SH-SY5Y (cell line): ENCODE measurements at regions not wholly inside any gene's neighbourhood (a gene's known extent, or its start where the extent isn't known, plus 50 kb on each side); places are given as distances from the start of the nearest gene placed in this dataset.

Experiments
- GATA2 ChIP-seq: IDR thresholded peaks from 2 replicates; pipeline ENCODE4 v1.6.1; 2011; ENCODE audit warnings: mild to moderate bottlenecking, low read depth, low read length
- GATA3 ChIP-seq: IDR thresholded peaks from 2 replicates; pipeline ENCODE4 v1.6.1; 2011; ENCODE audit warnings: low read depth, mild to moderate bottlenecking, low read length, moderate library complexity

GRCh38 chr6:115643762-115644161, 416.9 kb downstream of the FRK start:
- TF ChIP-seq GATA2 (no peak), GATA3 (no peak)

GRCh38 chr6:115634887-115635286, 425.8 kb downstream of the FRK start:
- TF ChIP-seq GATA2 = no peak

- no peak for TF ChIP-seq GATA2
- no peak for TF ChIP-seq GATA3
Measured at GRCh38 chr6:115634131-115634530, 426.6 kb downstream of the FRK start.

- no peak for TF ChIP-seq GATA3
- no peak for TF ChIP-seq GATA2
Measured at GRCh38 chr6:115631028-115631427, 429.7 kb downstream of the FRK start.

- TF ChIP-seq GATA2 (no peak), GATA3 (no peak)
Measured at GRCh38 chr6:115630424-115631024, 430.2 kb downstream of the FRK start.

- TF ChIP-seq GATA3 (no peak), GATA2 (no peak)
Measured at GRCh38 chr6:115629415-115629814, 431.3 kb downstream of the FRK start.

- TF ChIP-seq GATA3 = no peak
- no peak for TF ChIP-seq GATA2
Measured at GRCh38 chr6:115618256-115618655, 442.4 kb downstream of the FRK start.

- TF ChIP-seq GATA2 (no peak), GATA3 (no peak)
Measured at GRCh38 chr6:115617031-115617430, 443.7 kb downstream of the FRK start.

- TF ChIP-seq GATA2 = no peak
- TF ChIP-seq GATA3 = no peak
Measured at GRCh38 chr6:115613488-115613887, 447.2 kb downstream of the FRK start.

- TF ChIP-seq GATA3 (no peak), GATA2 (no peak)
Measured at GRCh38 chr6:115612796-115613479, 447.8 kb downstream of the FRK start.

- TF ChIP-seq GATA2 = no peak
Measured at GRCh38 chr6:115612216-115612615, 448.5 kb downstream of the FRK start.

- TF ChIP-seq GATA3 (no peak), GATA2 (no peak)
Measured at GRCh38 chr6:115610696-115611095, 450.0 kb downstream of the FRK start.

- no peak for TF ChIP-seq GATA2
- no peak for TF ChIP-seq GATA3
Measured at GRCh38 chr6:115609111-115609510, 451.6 kb downstream of the FRK start.

GRCh38 chr6:115602466-115602865, 458.2 kb downstream of the FRK start:
- TF ChIP-seq GATA2 (no peak), GATA3 (no peak)

GRCh38 chr6:115601509-115601908, 459.2 kb downstream of the FRK start:
- TF ChIP-seq GATA3 (no peak), GATA2 (no peak)
